ENCODE measurements at regions not wholly inside any gene's neighbourhood (a gene's known extent, or its start where the extent isn't known, plus 50 kb on each side); places are given as distances from the start of the nearest gene placed in this dataset.

DNA sequence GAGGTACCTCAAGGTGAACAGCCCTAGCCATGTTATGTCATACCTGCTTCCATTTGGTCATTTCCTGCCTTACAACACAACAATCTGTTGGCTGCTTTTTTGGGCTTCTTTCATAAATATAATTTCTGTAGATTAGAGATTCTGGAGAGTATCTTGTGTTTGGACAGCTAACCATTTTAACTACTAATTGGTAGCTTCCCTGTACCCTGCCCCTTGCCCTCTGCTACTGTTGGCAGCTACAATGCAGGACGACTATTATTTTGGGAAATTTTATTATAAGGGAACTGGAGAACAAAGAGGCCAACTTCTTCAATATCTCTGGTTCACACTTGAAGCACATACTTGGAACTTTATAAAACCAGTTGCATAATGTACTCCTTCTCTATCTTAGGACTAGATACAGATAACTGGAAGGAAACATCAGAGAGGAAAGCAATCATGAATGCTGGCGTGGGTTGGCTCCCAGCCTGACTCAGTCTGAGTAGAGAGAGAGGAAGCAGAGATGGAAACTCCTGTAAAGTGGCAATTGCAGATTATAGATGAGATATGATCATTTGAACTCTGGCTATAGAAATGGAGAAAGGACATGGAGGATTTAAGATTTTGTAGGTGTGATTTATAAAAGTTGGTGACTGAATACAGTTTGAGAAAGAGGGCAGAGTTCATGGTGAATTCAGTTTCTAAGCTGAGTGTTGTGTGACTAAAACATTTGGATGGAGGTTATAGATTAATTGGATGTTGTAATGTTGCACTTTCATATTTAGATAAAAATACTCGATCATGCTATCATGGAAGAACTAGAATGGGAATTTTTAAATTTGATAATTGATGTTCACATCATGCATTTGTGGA lies 74.5 kb downstream of the MDH1 start:
- intact Hi-C loops (cut with DNase I), result no loop called here

DNA sequence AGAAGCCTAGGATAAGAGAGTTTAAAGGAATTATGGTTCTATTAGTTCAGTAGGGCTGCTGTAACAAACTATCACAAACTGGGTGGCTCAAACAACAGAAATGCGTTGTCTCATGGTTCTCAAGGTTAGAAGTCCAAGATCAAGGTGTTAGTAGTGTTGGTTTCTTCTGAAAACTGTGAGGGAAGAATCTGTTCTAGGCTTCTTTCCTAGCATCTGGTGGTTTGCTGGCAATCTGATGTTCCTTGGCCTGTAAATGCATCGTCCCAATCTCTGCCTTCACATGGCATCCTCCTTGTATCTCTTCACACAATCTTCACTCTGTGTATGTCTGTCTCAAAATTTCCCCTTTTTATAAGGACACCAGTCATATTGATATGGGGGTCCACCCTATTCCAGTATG lies 76.3 kb downstream of the MDH1 start:
- intact Hi-C loops (cut with DNase I), result no loop called here
- TF ChIP-seq, protein P1, sequence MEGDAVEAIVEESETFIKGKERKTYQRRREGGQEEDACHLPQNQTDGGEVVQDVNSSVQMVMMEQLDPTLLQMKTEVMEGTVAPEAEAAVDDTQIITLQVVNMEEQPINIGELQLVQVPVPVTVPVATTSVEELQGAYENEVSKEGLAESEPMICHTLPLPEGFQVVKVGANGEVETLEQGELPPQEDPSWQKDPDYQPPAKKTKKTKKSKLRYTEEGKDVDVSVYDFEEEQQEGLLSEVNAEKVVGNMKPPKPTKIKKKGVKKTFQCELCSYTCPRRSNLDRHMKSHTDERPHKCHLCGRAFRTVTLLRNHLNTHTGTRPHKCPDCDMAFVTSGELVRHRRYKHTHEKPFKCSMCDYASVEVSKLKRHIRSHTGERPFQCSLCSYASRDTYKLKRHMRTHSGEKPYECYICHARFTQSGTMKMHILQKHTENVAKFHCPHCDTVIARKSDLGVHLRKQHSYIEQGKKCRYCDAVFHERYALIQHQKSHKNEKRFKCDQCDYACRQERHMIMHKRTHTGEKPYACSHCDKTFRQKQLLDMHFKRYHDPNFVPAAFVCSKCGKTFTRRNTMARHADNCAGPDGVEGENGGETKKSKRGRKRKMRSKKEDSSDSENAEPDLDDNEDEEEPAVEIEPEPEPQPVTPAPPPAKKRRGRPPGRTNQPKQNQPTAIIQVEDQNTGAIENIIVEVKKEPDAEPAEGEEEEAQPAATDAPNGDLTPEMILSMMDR (IDR thresholded peaks at IDR 0.05), result no peak
- TF ChIP-seq POLR2A (IDR thresholded peaks at IDR 0.05), result no peak
- H3K27me3 ChIP-seq, result no peaks in the 10 kb centered on the region
- H3K27ac ChIP-seq, result no peak overlapping the region
- H3K4me3 ChIP-seq (replicated peaks in 1 of 3), result no peak overlapping the region
- no peaks in the 10 kb centered on the region for H3K4me1 ChIP-seq
- WGBS, 2 donors, result 68 to 83% methylated on average over 2 of the region's 2 CpGs
- no peaks in the 10 kb centered on the region for H3K36me3 ChIP-seq
- H3K9me3 ChIP-seq, result no peaks in the 10 kb centered on the region
- DNase-seq, result no peak

More for the DNA sequence above, 74.5 kb downstream of the MDH1 start:
- TF ChIP-seq, protein P1 (IDR thresholded peaks at IDR 0.05), result no peak
- TF ChIP-seq POLR2A (IDR thresholded peaks at IDR 0.05), result no peak
- H3K4me1 ChIP-seq, result no peaks in the 10 kb centered on the region
- H3K4me3 ChIP-seq (replicated peaks in 1 of 3), result no peak overlapping the region
- no peaks in the 10 kb centered on the region for H3K9me3 ChIP-seq
- H3K27me3 ChIP-seq, result no peaks in the 10 kb centered on the region
- no peak for DNase-seq
- H3K27ac ChIP-seq, result no peak overlapping the region
- no peaks in the 10 kb centered on the region for H3K36me3 ChIP-seq
- WGBS, 2 donors, result 69 to 72% methylated on average over 3 of the region's 3 CpGs

DNA sequence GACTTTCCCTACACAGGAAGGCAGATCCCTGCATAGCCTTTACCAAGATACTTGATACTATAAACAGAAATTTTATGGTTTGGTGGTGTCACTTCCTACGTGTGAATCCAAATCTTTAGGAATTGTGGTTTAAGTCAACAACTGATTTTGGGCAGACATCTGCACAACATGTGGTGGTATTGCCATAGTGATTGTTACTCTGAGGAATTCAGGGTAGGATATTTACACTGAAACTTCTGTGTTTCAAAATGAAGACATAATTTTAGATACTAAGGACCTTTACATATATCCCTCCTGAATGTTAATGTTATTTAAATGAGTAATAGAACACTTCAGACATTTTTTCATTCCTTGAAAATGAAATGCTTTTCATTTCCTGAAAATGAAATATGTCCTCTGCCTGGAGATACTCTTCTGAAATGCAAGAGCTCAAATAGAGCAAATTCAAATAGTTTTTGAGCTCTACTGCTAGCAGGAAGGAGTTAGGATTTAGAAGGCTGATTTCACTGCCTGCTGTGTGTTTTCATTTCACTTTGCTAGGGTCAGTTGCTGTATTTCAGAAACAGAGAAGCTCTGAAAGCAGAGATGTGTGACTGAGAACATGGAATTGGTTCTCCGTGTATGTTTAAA lies 77.2 kb downstream of the MDH1 start:
- H3K27ac ChIP-seq, result no peak overlapping the region
- no peaks in the 10 kb centered on the region for H3K9me3 ChIP-seq
- no peak for TF ChIP-seq POLR2A (IDR thresholded peaks at IDR 0.05)
- TF ChIP-seq, protein P1 (IDR thresholded peaks at IDR 0.05), result no peak
- no peaks in the 10 kb centered on the region for H3K36me3 ChIP-seq
- intact Hi-C loops (cut with DNase I), result no loop called here
- 49 to 55% methylated on average over 2 of the region's 2 CpGs for WGBS, 2 donors
- H3K4me1 ChIP-seq, result no peaks in the 10 kb centered on the region
- H3K27me3 ChIP-seq, result no peaks in the 10 kb centered on the region
- H3K4me3 ChIP-seq (replicated peaks in 1 of 3), result no peak overlapping the region
- no peak for DNase-seq

DNA sequence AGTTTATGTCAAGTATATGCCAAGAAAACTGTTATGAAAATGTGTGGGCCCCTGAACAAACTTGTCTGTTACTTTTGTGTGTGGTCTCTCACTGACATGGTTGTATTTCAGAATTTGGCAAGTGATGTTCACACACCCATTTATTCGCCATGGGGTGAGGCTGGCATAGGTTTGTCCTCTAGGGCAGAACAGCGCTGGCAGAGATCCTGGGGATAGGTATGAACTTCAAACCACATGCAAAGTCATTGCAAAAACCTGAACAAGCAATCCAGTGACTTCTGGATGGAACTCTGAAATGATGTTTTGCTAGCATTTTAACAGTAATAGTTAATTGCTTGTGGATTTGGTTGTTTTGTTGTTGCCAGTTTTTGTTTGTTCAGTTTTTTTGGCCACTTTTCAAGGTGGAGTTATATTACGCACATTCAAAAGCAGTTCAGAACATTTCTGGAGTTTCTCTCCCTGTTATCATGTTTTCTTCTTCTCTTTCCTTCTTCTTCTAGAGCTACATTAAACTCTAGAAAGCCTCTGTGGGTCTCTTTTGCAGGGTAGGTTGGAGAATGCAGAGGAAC lies 78.5 kb downstream of the MDH1 start:
- Histone ChIP-seq H3K4me3 (replicated peaks in 1 of 3) (no peak overlapping the region), H3K9me3 (no peaks in the 10 kb centered on the region), H3K27ac (no peak overlapping the region), H3K36me3 (no peaks in the 10 kb centered on the region), H3K27me3 (no peaks in the 10 kb centered on the region), H3K4me1 (no peaks in the 10 kb centered on the region)
- intact Hi-C loops (cut with DNase I), result no loop called here
- 67 to 85% methylated on average over 3 of the region's 3 CpGs for WGBS, 2 donors
- DNase-seq, result no peak
- TF ChIP-seq, protein P1 (IDR thresholded peaks at IDR 0.05), result no peak
- TF ChIP-seq POLR2A (IDR thresholded peaks at IDR 0.05), result no peak

DNA sequence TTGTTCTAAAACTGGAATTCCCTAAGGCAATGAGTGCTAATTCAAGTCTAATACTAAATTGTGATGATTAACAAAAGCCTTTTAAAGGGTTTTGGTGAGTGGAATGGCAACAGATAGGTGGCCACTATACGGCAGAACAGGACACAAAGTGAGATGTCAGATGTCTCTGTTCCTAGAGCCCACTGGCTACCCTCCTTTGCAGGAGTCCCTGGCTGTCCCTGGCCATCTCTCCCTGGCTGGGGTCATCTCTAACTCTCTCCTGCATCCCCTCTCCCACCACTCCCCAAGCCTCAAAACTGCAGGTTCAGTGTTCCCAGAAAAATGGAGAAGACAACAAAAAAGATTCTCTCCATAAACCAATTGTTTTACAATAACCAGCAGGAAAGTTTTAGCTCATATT lies 79.2 kb downstream of the MDH1 start:
- Histone ChIP-seq H3K9me3 (no peaks in the 10 kb centered on the region), H3K4me1 (no peaks in the 10 kb centered on the region), H3K36me3 (no peaks in the 10 kb centered on the region), H3K4me3 (replicated peaks in 1 of 3) (no peak overlapping the region), H3K27ac (no peak overlapping the region), H3K27me3 (no peaks in the 10 kb centered on the region)
- intact Hi-C loops (cut with DNase I), result no loop called here
- TF ChIP-seq, protein P1 (IDR thresholded peaks at IDR 0.05), result no peak
- TF ChIP-seq POLR2A (IDR thresholded peaks at IDR 0.05), result no peak
- WGBS, 2 donors, result 84 to 88% methylated on average over 1 of the region's 1 CpG
- no peak for DNase-seq
